OCI-LY3 (cell line): ENCODE measurements at regions not wholly inside any gene's neighbourhood (a gene's known extent, or its start where the extent isn't known, plus 50 kb on each side); places are given as distances from the start of the nearest gene placed in this dataset.

ENCODE experiments used
- CTCF ChIP-seq: fragments of 200-600, 300-600 bp; sonication (generic); IDR thresholded peaks from 2 replicates; pipeline ENCODE4 v1.5.1; 2014; ENCODE audit warnings: antibody characterized with exemption, low read length, low read depth
- EZH2phosphoT487 ChIP-seq: fragments of 200-600 bp; shearing (Covaris generic); IDR thresholded peaks from 2 replicates; pipeline ENCODE4 v1.6.1; 2018; ENCODE audit warnings: antibody characterized with exemption, mixed run types, low read depth

- TF ChIP-seq CTCF: no peak
- TF ChIP-seq EZH2phosphoT487: no peak
Observed at GRCh38 chr7:116083796-116084195, 53.2 kb upstream of the TFEC start.
